GM11168 (cell line): ENCODE measurements at regions not wholly inside any gene's neighbourhood (a gene's known extent, or its start where the extent isn't known, plus 50 kb on each side); places are given as distances from the start of the nearest gene placed in this dataset.

Experiments
- in situ Hi-C: fragments of 300-500 bp; cut with MboI; formaldehyde crosslinking; loops from one replicate; pipeline ENCODE4 v1.12.0; 2022; ENCODE audit warnings: low sequenced_read_pairs; ENCODE audit not compliant: unreplicated experiment

- in situ Hi-C loops, result loop anchor here (25.0 kb wide), 1 partner anchor 1287 kb away; no protein-coding TSS in a partner anchor
These were observed 57.2 kb downstream of the C16orf82 start for GRCh38 chr16:27123795-27124409.

GRCh38 chr16:27127308-27127707 lies 60.6 kb downstream of the C16orf82 start:
- in situ Hi-C loops, result no loop called here

- in situ Hi-C loops, result no loop called here
These were observed 62.7 kb downstream of the C16orf82 start for GRCh38 chr16:27129401-27129800.

GRCh38 chr16:27138257-27138656 lies 65.1 kb upstream of the KDM8 start:
- in situ Hi-C loops, result no loop called here

GRCh38 chr16:27145630-27146029 lies 57.7 kb upstream of the KDM8 start:
- in situ Hi-C loops, result no loop called here

GRCh38 chr16:27149986-27150385 lies 53.3 kb upstream of the KDM8 start:
- in situ Hi-C loops, result no loop called here

- in situ Hi-C loops, result no loop called here
These were observed 51.2 kb upstream of the KDM8 start for GRCh38 chr16:27152121-27152520.

GRCh38 chr16:27152801-27153200 lies 50.5 kb upstream of the KDM8 start:
- in situ Hi-C loops, result no loop called here
